ENCODE measurements at regions not wholly inside any gene's neighbourhood (a gene's known extent, or its start where the extent isn't known, plus 50 kb on each side); places are given as distances from the start of the nearest gene placed in this dataset.
"Not testable (repeated sequence)": the region's sequence is repeated elsewhere in the genome, so short reads cannot be mapped to it uniquely, and the experiment has no call there.

DNA sequence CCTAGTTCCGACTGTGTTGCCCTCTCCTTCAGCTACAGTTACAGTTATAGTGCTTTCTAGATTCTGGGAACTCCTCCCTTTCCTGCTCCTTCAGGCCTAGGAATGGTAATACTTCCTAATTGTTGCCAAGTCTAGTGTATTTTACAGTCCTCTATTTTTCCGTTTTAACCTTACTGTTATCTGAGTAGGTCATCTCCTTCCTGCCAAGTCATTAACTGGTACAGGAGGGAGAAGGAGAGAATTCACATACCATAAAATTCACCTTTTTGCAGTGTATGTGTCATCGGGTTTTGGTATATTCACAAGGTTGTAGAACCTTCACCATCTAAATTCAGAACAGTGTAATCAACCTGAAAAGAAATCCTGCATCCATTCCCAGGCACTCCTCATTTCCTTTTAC is 335.4 kb upstream of the MEF2C start:
- no peak for DNase-seq (ENCODE audit: low read depth in 3 of 3)

DNA sequence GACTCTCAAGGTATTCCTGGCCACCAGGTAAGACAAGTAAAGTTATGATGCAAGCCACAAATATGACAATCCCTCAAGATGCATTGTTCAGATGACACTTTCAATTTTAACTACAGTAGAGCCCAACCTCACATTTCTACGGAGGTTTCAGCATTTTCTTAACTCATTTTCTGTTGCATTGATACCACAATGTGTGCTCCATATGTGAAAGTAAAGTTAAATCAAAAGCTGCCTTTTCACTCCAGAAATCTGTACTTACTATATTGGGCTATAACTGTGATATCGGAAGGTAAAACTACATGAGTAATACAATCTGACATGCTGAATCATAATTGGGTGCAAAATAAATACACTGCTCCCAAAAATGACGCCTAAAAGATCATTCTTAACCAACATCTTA is 333.6 kb upstream of the MEF2C start:
- DNase-seq (ENCODE audit: low read depth in 3 of 3): no peak

DNA sequence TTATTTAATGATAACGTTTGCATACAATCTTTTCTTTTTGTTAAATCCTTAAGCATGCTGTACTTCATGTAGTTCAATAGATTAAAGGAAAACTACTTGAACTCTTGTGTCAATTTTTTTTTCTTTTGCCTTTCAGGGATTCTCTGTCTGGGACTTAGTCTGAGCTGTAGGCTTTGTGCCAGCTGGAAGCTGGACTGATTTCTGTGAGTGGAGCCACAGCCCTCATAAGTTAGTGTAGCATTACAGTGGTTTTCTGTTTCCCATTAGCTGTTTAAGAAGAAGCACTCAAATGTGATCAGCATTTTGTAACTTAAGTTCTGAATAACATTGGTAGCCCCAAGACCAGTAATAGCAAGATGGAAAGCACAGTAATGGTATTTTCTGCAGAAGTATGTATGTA is 330.6 kb upstream of the MEF2C start:
- no peak for DNase-seq (ENCODE audit: low read depth in 3 of 3)

DNA sequence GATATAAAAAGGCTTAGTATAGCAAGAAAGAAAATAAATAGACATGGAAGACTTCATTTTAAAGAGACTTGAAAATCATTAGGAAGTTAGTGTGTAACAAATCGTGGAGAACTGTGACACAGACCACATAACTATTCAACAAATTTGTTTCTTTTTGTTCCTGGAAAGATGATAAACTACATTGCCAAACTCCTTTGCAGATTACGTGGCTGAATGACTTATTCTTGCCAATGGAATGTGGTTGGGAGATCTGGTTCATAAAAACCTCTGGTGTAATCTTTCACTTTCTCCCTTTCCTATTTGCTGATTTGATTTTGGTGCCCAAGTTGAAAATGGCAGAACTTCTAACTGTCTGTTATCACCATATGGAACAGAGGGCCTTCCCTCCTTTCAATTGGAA is 328.9 kb upstream of the MEF2C start:
- no peak for DNase-seq (ENCODE audit: low read depth in 3 of 3)

DNA sequence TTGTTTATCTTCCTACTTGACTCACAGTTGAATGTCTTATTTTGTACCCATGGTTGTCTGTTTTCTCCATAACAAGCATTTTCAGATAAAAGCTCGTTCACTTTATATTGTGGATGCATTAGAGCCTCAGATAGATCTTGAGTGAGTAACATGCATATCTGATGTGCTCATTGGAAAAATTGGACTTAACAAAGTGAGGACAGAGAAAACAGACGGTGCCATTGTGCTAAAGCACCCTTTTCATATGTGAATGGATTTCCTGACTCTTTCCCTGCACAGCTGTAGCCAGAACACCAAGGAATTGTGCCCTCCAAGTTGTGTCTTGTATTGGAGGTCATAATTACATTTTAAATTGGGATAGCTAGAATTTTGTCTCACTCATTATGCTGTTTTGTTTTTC is 325.8 kb upstream of the MEF2C start:
- DNase-seq (ENCODE audit: low read depth in 3 of 3): no peak

DNA sequence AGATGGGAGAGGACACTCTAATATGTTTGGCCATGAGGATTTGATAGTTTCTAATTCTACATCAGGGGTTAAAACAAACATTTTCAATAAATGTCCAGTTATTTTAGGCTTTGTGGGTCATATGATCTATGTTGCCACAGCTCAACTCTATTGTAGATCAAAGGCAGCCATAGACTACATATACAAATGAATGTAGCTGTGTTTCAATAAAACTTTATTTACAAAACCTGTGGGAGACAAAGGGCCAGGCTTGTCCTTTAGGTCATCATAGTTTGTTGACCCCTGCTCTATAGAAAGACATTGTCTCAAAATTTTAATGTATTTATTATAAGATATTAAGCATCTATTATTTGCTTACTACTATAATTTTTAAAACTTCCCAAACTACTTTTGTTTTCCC is 325.4 kb upstream of the MEF2C start:
- no peak for DNase-seq (ENCODE audit: low read depth in 3 of 3)

DNA sequence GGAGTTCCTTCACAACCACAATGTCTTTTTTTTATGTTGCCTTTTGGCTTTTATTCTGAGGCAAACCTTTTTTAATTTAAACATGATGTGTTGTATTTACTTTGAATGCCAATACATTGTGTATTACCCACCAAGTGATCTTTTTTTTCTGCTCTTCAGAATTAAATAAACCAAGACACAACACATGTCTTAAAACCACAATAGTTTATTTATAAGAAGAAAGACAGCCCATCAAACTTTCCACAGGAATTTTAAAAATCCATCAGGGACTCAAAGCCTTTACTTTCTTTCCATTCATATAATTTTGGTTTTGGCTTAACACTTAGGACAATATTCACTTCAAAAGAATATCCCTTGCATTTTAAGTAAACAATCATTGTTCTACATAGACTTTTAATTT is 321.8 kb upstream of the MEF2C start:
- no peak for DNase-seq (ENCODE audit: low read depth in 3 of 3)

DNA sequence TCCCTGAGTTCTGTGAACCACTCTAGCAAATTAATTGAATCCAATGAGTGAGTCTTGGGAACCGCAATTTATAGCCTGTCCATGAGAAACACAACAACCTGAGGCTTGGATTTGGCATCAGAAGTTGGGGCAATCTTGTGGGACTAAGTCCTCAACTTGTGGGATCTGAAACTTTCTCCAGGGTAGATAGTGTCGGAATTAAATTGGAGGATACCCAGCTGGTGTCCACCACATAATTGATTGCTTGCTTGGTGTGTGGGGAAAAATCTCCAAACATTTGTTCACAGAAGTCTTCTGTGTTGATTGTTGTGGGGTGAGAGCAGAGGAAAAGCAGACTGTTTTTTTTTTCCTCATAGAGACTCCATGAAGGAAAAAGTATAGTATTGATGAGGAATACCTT is 320.6 kb upstream of the MEF2C start:
- DNase-seq (ENCODE audit: low read depth in 3 of 3): no peak

DNA sequence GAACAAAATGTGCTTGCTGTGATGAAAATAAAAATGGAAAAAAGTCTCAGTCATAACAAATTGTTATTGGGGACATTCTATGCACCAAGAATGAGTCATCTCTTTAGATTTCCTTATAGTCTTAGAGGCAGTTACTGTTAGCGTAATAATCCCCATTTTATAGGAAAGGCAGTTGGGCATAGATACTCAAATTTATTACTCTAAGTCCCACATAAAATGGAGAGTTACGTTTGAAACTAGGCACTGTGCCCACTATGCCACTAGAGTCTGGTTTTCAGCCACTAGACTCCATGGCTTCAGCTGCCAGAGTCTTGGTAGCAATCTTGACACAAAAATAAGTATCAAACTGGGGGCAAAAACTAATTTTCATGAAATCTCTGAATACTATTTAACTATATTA is 317.9 kb upstream of the MEF2C start:
- no peak for DNase-seq (ENCODE audit: low read depth in 3 of 3)

DNA sequence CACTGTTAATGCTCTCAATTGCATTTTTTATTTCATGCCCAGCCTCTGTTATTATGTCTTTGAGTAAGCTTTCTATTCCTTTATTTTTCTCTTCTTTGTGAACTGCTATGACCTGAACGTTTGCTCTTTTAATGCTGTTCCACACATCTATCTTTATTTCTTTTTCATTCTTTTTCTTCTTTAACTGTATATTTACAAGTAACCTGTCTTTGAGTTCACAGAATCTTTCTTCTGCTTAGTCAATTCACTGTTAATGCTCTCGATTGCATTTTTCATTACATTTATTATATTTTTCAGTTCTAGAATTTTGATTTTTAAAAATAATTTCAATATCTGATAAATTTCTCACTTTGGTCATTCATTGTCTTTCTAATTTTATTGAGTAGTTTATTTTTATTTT is 316.3 kb upstream of the MEF2C start:
- no peak for DNase-seq (ENCODE audit: low read depth in 3 of 3)

DNA sequence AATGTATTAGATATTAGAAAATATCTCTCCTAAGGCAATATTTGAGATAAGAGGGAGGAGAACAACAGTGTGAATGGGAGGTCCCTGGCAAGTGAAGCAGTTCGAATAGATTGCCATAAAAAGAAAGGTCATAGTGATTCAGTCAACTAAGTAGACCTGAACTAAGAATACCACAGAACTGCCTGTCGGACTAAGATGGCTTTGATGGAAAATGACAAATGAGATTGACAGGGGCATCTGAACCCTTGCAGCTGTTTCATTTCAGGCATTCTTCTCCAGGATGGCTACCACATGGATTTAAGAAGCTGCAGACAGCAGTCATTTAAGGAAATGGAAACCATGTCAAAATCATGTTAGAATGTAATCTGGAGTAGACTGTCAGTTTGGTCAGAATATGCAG is 308.4 kb upstream of the MEF2C start:
- no peak for DNase-seq (ENCODE audit: low read depth in 3 of 3)

DNA sequence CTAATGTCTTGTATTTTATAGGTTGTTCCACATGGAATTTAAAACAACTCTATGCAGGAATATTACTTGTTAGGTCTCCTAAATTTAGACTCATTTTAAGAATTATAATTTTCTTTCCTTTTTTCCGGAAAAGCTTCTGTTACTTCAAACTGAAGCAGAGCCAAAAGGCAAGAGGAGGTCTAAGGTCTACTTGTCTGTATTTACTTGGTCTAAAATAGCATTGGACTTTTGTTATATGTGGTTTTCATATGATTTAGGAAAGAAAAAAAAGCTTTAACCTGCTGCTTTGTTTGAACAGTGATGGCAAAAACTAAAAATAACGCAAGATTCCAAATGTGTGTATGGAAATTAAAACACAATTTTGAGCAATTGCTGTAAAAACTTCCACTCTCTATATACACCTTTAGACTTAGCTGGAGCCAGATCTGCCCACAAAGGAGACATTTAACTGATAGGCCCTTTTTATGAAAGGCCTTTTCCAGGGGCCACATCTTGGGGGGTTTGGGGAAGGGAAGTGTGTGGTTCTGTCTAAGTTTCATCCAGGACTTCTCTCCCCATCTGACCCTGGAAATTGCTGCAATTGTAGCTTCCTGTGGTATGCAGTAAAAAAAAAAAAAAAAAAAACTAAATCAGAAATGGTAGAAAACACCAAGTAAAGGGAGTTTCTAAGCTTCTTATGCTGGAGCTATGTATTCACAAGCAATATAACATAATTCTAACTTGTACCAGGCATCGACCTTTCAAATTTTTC is 307.7 kb upstream of the MEF2C start:
- DNase-seq (ENCODE audit: low read depth in 3 of 3): no peak

DNA sequence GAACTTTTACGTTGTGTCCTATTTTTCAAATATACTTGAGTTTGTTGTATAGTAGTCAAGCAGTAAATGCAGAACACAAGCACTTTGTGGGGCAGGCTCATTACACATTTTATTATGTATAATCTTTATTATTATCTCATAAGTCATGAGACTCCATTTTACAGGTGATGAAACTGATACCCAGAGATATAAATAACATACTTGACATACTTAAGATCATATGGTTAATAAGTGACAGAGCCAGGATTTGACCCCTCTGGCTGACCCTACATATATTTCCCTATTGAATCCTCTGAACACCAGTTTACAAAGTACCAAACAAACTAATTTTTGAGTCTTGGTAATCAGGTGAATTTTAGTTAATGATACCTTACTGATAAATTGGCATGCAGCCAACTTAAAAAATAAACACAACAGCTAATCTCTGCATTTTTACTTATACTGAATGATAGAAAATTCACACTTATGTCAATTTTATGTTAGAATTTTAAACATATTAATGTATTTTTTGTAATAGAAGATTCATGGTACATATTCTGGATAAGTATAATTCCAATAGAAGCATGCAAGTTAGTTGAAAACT is 305.0 kb upstream of the MEF2C start:
- no peak for DNase-seq (ENCODE audit: low read depth in 3 of 3)

DNA sequence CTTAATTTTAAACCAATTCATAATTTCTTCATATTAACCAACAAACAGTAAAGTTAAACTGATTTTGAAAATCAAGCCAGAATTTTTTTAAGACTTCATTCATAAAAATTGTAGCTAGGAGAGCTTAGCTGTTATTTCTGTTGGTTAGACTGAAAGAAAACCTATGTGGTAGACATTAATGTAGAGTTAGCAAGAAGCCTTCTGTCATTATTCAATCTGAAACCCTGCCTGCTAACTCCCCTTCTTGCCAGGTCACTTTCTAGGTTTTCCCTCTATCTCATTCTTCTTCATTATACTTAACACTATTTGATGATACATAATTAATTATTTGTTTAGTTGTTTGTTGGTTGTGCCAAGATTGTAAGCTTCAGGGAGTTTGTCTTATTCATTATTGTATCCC is 304.3 kb upstream of the MEF2C start:
- no peak for DNase-seq (ENCODE audit: low read depth in 3 of 3)

DNA sequence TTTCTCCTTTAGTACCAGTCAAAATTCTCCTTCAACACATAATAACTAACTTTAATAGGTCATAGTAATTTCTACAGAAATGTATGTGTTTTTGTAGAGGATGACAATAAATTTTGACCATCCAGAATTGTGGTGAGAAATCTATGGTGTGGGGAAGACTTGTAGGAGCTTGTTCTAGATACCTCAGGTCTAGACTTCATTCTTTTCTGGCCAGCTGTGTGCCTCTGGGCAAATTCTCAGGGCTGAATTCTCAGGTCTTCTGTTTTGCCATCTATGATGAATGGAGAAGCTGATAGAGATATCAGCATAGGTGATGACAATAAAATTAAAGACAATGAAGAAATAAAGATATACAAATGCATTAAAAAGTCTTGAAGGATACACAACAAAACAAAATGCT is 298.6 kb upstream of the MEF2C start:
- no peak for DNase-seq (ENCODE audit: low read depth in 3 of 3)

DNA sequence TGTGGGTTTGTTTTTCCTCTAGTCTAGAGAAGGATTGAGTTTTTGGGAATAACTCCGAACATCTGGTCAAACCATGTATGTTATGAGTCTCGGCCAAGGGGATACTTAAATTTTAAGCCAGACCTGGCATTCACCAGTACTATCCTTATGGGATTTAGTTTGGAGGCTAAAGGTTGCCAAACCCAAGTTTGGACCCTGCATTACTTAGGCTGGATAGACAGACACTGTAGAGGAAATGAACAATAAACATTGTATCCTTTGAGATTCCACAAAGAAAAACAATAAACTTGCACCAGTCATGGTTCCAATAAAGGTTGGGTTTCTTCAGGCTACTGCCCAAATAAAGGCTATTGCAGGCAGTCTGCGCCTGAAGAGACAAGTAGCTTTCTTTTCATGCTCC is 296.7 kb upstream of the MEF2C start:
- no peak for DNase-seq (ENCODE audit: low read depth in 3 of 3)

DNA sequence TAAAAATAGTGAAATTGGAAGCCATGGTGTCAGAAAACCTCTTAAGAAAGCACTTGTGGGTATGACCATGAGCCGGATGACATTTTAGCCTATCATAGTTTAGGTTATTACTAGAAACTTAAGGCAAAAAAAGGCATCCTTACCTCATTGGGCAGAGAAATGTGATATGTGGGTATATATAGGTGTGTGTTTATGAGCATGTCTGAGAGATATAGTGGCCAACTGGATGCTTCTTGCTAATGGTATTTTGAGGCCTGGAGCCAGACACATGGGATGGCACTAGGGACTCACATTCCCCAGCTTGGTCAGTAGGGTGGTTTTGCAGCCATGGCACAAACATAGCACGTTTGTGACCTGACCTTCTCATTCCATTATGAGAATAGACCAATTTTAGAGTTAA is 295.6 kb upstream of the MEF2C start:
- no peak for DNase-seq (ENCODE audit: low read depth in 3 of 3)

DNA sequence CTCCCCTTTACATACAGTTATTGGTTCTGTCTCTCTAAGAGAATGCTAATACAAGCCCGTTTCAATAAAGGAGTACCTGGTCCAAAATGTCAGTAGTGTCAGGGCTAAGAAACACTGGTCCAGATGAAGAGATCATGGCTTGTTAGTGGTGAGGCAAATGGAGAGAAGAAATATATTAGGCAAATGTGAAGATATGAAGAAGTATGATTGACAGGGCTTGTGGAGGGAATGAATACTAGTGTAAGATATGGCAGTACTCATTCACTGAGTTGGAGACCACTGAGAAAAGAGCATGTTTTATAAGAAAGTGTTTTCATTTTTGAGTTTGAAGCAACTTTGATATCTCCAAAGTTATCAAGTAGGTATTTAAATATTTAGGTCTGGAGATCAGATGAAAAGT is 290.5 kb upstream of the MEF2C start:
- no peak for DNase-seq (ENCODE audit: low read depth in 3 of 3)

DNA sequence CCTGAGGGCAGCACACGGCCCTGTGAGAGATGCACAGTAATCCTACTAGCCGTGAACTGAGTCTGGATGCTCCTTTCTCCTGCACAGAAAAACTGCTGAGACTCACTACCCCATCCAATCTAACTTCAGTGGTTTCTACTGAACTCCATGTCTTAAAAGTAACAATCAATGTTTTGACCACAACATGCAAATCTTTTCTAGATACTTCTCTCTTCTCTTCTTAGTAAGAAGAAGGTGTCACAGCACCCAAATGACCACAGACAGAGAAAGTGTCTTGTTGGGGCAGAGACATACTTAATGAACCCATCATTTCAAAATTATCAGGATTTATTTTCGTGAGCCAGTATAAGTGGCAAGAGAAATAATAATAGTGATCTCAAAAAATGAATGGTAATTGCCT is 285.8 kb upstream of the MEF2C start:
- no peak for DNase-seq (ENCODE audit: low read depth in 3 of 3)

DNA sequence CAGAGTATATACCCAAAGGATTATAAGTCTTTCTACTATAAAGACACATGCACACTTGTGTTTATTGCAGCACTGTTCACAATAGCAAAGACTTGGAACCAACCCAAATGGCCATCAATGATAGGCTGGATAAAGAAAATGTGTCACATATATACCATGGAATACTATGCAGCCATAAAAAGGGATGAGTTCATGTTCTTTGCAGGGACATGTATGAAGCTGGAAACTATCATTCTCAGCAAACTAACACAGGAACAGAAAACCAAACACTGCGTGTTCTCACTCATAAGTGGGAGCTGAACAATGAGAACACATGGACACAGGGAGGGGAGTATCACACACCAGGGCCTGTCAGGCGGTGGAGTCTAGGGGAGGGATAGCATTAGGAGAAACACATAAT is 281.7 kb upstream of the MEF2C start:
- DNase-seq (ENCODE audit: low read depth in 3 of 3): not testable (repeated sequence)

DNA sequence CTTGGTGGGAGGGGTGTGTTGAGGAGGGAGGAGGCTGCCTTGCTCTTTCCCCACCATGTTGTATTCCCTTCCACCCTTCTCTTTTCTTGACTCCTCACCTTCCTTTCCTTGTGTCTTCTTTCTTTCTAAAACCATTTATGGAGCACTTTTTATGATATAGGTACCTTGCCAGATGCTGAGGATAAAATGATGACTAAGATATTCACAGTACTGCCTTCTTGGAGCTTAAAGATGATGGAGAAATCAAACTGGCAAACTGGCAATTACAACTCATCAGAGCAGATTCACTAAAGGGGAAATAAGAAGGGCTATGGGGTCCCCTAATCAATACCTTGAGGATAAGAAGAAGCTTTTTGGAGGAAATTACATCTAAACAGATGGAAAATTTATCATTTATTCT is 273.2 kb upstream of the MEF2C start:
- no peak for DNase-seq (ENCODE audit: low read depth in 3 of 3)

DNA sequence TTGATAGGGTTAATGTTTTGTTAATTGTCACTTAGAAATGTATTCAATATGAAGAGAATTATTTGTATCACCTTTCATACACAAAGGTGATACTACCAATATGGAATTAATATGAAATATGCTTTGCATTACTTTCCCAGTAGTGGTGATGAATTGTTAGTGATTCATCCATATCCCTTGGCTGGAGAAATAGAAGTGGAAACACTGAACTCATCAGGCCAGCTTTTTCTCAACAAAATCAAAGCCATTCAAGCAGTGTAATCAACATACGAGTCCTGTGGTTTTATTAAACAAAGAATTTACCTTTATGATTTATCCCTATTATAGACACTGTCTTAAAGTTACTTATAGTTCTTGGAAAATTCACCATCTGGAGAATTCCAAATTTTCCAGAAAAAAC is 264.0 kb upstream of the MEF2C start:
- DNase-seq (ENCODE audit: low read depth in 3 of 3): no peak

DNA sequence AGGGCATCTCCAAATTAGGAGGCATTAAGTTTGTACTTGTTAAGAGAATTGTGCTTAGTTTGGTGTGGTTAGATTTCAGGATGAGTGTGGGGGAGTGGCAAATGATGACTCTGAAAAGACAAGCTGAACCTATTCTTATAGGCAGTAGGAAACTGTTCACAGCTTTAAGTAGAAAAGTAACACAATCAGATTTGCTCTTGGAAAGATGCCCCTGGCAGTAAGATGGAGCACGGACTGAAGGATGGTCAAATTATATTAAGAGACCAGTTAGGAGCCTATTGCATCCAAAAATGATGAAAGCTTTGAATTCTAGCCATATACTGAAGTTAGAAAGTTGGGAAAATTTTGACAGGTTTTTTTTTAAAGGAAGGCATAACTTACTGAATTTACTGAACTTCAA is 254.2 kb upstream of the MEF2C start:
- DNase-seq (ENCODE audit: low read depth in 3 of 3): no peak

DNA sequence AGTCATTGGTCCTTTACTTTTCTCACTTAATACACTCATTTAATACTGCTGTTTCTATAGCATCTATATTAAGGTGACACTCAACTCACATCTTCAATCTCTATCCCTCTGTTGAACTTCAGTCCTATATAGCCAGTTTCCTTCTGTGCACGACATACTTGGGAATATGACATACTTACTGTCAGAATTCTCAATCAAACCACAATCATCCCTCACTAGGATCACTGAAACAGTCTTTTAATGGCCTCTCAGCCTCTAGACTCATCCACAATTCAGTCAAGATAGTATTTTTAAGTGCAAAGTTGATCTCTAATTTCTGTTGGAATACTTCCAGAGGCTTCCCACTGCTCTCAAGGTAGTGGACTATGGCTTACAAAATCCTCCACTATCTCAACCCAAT is 251.0 kb upstream of the MEF2C start:
- DNase-seq (ENCODE audit: low read depth in 3 of 3): no peak
